GM19452 (cell line): ENCODE measurements at regions not wholly inside any gene's neighbourhood (a gene's known extent, or its start where the extent isn't known, plus 50 kb on each side); places are given as distances from the start of the nearest gene placed in this dataset.
A peak's percentile ranks its signal among the peaks of the same experiment; 100 is the strongest.
"Not testable (repeated sequence)": the region's sequence is repeated elsewhere in the genome, so short reads cannot be mapped to it uniquely, and the experiment has no call there.

Experiments used
- ATAC-seq: cut with Tn5 transposase; IDR thresholded peaks from one replicate; pipeline ENCODE4 v1.9.1; 2021; ENCODE audit not compliant: unreplicated experiment

DNA sequence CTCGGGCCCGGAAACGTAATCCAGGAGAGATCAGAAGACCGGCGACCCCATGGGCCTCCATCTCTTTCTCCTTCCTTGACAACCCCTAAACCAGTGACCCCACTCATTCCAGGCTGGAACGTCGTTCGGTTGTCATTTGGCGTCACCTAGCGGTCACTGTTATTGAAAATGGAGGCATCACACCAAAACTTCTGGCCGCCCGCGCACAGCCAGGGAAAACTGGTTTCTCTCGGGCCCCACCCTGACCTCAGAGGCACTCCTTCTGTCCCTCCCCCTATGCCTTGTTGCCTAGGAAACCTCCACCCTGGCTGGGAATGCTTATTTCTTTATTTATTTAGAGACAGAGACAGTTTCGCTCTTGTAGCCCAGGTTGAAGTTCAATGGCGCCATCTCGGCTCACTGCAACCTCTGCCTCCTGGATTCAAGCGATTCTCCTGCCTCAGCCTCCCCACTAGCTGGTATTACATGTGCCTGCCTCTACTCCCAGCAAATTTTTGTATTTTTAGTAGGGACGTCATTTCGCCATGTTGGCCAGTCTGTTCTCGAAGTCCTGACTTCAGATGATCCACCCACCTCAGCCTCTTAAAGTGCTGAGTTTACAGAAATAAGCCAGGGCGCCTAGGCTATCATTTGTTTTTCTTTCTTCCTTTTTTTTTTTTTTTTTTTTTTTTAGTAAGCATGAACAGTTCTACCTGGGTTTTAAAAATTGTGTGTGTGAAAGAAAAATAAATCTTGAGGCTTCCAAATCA, 2144.1 kb upstream of the TPTE start:
- ATAC-seq, result peak; percentile 50

DNA sequence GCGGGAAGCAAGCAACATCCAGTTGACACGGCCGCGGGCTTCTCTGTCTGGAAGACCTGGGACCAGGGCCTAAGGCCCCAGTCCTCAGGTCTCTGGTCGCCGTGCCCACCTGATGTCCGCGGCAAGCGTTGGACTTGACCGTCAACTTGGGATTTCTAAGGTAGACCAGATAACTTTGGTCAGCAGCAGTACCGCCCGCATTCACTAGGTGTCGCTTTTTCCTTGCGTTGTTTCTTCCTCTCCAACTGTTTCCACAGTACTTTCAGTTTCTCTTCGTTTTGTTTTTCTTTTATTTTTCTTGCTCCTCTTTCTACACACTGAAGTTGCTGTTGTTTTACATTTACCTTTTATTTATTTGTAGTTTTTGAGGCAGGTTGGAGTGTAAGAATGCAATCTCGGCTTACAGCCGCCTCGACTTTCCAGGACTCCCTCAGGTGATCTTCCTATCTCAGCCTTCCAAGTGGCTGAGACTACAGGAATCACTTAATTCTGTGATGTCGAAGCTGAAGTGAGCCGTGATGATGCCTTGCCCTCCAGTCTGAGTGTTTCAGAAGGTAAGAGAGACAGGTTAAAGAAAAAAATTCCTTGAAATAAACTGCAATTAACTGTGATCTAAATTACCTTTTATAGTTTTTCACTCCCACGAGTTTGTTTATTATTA, 2140.8 kb upstream of the TPTE start:
- ATAC-seq, result peak; percentile 59

DNA sequence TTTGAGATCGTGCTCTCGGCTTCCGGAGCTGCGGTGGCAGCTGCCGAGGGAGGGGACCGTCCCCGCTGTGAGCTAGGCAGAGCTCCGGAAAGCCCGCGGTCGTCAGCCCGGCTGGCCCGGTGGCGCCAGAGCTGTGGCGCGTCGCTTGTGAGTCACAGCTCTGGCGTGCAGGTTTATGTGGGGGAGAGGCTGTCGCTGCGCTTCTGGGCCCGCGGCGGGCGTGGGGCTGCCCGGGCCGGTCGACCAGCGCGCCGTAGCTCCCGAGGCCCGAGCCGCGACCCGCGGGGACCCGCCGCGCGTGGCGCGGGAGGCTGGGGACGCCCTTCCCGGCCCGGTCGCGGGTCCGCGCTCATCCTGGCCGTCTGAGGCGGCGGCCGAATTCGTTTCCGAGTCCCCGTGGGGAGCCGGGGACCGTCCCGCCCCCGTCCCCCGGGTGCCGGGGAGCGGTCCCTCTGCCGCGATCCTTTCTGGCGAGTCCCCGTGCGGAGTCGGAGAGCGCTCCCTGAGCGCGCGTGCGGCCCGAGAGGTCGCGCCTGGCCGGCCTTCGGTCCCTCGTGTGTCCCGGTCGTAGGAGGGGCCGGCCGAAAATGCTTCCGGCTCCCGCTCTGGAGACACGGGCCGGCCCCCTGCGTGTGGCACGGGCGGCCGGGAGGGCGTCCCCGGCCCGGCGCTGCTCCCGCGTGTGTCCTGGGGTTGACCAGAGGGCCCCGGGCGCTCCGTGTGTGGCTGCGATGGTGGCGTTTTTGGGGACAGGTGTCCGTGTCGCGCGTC, 2133.0 kb upstream of the TPTE start:
- not testable (repeated sequence) for ATAC-seq

DNA sequence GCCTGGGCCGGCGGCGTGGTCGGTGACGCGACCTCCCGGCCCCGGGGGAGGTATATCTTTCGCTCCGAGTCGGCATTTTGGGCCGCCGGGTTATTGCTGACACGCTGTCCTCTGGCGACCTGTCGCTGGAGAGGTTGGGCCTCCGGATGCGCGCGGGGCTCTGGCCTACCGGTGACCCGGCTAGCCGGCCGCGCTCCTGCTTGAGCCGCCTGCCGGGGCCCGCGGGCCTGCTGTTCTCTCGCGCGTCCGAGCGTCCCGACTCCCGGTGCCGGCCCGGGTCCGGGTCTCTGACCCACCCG, 2132.5 kb upstream of the TPTE start:
- not testable (repeated sequence) for ATAC-seq

DNA sequence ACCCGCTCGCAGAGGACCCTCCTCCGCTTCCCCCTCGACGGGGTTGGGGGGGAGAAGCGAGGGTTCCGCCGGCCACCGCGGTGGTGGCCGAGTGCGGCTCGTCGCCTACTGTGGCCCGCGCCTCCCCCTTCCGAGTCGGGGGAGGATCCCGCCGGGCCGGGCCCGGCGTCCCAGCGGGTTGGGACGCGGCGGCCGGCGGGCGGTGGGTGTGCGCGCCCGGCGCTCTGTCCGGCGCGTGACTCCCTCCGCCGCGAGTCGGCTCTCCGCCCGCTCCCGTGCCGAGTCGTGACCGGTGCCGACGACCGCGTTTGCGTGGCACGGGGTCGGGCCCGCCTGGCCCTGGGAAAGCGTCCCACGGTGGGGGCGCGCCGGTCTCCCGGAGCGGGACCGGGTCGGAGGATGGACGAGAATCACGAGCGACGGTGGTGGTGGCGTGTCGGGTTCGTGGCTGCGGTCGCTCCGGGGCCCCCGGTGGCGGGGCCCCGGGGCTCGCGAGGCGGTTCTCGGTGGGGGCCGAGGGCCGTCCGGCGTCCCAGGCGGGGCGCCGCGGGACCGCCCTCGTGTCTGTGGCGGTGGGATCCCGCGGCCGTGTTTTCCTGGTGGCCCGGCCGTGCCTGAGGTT, 2130.7 kb upstream of the TPTE start:
- ATAC-seq, result not testable (repeated sequence)

DNA sequence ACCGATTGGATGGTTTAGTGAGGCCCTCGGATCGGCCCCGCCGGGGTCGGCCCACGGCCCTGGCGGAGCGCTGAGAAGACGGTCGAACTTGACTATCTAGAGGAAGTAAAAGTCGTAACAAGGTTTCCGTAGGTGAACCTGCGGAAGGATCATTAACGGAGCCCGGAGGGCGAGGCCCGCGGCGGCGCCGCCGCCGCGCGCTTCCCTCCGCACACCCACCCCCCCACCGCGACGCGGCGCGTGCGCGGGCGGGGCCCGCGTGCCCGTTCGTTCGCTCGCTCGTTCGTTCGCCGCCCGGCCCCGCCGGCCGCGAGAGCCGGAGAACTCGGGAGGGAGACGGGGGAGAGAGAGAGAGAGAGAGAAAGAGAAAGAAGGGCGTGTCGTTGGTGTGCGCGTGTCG, 2127.0 kb upstream of the TPTE start:
- not testable (repeated sequence) for ATAC-seq

DNA sequence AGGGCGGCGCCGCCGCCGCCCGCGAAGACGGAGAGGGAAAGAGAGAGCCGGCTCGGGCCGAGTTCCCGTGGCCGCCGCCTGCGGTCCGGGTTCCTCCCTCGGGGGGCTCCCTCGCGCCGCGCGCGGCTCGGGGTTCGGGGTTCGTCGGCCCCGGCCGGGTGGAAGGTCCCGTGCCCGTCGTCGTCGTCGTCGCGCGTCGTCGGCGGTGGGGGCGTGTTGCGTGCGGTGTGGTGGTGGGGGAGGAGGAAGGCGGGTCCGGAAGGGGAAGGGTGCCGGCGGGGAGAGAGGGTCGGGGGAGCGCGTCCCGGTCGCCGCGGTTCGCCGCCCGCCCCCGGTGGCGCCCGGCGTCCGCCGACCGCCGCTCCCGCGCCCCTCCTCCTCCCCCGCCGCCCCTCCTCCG, 2125.4 kb upstream of the TPTE start:
- ATAC-seq, result not testable (repeated sequence)

DNA sequence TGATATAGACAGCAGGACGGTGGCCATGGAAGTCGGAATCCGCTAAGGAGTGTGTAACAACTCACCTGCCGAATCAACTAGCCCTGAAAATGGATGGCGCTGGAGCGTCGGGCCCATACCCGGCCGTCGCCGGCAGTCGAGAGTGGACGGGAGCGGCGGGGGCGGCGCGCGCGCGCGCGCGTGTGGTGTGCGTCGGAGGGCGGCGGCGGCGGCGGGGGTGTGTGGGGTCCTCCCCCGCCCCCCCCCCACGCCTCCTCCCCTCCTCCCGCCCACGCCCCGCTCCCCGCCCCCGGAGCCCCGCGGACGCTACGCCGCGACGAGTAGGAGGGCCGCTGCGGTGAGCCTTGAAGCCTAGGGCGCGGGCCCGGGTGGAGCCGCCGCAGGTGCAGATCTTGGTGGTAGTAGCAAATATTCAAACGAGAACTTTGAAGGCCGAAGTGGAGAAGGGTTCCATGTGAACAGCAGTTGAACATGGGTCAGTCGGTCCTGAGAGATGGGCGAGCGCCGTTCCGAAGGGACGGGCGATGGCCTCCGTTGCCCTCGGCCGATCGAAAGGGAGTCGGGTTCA, 2122.4 kb upstream of the TPTE start:
- not testable (repeated sequence) for ATAC-seq

DNA sequence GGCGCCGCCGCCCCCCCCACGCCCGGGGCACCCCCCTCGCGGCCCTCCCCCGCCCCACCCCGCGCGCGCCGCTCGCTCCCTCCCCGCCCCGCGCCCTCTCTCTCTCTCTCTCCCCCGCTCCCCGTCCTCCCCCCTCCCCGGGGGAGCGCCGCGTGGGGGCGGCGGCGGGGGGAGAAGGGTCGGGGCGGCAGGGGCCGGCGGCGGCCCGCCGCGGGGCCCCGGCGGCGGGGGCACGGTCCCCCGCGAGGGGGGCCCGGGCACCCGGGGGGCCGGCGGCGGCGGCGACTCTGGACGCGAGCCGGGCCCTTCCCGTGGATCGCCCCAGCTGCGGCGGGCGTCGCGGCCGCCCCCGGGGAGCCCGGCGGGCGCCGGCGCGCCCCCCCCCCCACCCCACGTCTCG, 2121.5 kb upstream of the TPTE start:
- not testable (repeated sequence) for ATAC-seq

DNA sequence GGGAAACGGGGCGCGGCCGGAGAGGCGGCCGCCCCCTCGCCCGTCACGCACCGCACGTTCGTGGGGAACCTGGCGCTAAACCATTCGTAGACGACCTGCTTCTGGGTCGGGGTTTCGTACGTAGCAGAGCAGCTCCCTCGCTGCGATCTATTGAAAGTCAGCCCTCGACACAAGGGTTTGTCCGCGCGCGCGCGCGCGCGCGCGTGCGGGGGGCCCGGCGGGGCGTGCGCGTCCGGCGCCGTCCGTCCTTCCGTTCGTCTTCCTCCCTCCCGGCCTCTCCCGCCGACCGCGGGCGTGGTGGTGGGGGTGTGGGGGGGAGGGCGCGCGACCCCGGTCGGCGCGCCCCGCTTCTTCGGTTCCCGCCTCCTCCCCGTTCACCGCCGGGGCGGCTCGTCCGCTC, 2119.6 kb upstream of the TPTE start:
- not testable (repeated sequence) for ATAC-seq

DNA sequence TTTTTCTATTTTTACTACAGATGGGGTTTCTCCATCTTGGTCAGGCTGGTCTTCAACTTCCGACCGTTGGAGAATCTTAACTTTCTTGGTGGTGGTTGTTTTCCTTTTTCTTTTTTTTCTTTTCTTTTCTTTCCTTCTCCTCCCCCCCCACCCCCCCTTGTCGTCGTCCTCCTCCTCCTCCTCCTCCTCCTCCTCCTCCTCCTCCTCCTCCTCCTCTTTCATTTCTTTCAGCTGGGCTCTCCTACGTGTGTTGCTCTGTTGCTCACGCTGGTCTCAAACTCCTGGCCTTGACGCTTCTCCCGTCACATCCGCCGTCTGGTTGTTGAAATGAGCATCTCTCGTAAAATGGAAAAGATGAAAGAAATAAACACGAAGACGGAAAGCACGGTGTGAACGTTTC, 2115.1 kb upstream of the TPTE start:
- not testable (repeated sequence) for ATAC-seq

DNA sequence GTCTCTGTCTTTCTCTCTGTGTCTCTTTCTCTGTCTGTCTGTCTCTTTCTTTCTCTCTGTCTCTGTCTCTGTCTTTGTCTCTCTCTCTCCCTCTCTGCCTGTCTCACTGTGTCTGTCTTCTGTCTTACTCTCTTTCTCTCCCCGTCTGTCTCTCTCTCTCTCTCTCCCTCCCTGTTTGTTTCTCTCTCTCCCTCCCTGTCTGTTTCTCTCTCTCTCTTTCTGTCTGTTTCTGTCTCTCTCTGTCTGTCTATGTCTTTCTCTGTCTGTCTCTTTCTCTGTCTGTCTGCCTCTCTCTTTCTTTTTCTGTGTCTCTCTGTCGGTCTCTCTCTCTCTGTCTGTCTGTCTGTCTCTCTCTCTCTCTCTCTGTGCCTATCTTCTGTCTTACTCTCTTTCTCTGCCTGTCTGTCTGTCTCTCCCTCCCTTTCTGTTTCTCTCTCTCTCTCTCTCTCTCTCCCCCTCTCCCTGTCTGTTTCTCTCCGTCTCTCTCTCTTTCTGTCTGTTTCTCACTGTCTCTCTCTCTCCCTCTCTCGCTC, 2110.2 kb upstream of the TPTE start:
- not testable (repeated sequence) for ATAC-seq

DNA sequence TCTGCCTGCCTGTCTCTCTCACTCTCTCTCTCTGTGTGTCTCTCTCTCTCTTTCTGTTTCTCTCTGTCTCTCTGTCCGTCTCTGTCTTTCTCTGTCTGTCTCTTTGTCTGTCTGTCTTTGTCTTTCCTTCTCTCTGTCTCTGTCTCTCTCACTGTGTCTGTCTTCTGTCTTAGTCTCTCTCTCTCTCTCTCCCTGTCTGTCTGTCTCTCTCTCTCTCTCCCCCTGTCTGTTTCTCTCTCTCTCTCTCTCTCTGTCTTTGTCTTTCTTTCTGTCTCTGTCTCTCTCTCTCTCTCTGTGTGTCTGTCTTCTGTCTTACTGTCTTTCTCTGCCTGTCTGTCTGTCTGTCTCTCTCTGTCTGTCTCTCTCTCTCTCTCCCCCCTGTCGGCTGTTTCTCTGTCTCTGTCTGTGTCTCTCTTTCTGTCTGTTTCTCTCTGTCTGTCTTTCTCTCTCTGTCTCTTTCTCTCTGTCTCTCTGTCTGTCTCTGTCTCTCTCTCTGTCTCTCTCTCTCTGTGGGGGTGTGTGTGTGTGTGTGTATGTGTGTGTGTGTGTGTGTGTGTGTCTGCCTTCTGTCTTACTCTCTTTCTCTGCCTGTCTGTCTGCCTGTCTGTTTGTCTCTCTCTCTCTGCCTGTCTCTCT, 2101.3 kb upstream of the TPTE start:
- peak; percentile 75 for ATAC-seq

DNA sequence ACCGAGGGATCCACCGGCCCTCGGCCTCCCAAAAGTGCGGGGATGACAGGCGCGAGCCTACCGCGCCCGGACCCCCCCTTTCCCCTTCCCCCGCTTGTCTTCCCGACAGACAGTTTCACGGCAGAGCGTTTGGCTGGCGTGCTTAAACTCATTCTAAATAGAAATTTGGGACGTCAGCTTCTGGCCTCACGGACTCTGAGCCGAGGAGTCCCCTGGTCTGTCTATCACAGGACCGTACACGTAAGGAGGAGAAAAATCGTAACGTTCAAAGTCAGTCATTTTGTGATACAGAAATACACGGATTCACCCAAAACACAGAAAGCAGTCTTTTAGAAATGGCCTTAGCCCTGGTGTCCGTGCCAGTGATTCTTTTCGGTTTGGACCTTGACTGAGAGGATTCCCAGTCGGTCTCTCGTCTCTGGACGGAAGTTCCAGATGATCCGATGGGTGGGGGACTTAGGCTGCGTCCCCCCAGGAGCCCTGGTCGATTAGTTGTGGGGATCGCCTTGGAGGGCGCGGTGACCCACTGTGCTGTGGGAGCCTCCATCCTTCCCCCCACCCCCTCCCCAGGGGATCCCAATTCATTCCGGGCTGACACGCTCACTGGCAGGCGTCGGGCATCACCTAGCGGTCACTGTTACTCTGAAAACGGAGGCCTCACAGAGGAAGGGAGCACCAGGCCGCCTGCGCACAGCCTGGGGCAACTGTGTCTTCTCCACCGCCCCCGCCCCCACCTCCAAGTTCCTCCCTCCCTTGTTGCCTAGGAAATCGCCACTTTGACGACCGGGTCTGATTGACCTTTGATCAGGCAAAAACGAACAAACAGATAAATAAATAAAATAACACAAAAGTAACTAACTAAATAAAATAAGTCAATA, 2093.4 kb upstream of the TPTE start:
- ATAC-seq, result peak; percentile 39

DNA sequence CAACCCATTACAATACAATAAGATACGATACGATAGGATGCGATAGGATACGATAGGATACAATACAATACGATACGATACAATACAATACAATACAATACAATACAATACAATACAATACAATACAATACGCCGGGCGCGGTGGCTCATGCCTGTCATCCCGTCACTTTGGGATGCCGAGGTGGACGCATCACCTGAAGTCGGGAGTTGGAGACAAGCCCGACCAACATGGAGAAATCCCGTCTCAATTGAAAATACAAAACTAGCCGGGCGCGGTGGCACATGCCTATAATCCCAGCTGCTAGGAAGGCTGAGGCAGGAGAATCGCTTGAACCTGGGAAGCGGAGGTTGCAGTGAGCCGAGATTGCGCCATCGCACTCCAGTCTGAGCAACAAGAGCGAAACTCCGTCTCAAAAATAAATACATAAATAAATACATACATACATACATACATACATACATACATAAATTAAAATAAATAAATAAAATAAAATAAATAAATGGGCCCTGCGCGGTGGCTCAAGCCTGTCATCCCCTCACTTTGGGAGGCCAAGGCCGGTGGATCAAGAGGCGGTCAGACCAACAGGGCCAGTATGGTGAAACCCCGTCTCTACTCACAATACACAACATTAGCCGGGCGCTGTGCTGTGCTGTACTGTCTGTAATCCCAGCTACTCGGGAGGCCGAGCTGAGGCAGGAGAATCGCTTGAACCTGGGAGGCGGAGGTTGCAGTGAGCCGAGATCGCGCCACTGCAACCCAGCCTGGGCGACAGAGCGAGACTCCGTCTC, 2092.5 kb upstream of the TPTE start:
- peak; percentile 68 for ATAC-seq

DNA sequence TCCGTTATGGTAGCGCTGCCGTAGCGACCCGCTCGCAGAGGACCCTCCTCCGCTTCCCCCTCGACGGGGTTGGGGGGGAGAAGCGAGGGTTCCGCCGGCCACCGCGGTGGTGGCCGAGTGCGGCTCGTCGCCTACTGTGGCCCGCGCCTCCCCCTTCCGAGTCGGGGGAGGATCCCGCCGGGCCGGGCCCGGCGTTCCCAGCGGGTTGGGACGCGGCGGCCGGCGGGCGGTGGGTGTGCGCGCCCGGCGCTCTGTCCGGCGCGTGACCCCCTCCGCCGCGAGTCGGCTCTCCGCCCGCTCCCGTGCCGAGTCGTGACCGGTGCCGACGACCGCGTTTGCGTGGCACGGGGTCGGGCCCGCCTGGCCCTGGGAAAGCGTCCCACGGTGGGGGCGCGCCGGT, 2086.7 kb upstream of the TPTE start:
- not testable (repeated sequence) for ATAC-seq

DNA sequence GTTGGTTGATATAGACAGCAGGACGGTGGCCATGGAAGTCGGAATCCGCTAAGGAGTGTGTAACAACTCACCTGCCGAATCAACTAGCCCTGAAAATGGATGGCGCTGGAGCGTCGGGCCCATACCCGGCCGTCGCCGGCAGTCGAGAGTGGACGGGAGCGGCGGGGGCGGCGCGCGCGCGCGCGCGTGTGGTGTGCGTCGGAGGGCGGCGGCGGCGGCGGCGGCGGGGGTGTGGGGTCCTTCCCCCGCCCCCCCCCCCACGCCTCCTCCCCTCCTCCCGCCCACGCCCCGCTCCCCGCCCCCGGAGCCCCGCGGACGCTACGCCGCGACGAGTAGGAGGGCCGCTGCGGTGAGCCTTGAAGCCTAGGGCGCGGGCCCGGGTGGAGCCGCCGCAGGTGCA, 2078.3 kb upstream of the TPTE start:
- ATAC-seq, result not testable (repeated sequence)

DNA sequence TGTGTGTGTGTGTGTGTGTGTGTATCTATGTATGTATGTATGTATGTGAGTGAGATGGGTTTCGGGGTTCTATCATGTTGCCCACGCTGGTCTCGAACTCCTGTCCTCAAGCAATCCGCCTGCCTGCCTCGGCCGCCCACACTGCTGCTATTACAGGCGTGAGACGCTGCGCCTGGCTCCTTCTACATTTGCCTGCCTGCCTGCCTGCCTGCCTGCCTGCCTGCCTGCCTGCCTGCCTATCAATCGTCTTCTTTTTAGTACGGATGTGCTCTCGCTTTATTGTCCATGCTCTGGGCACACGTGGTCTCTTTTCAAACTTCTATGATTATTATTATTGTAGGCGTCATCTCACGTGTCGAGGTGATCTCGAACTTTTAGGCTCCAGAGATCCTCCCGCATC, 2071.6 kb upstream of the TPTE start:
- not testable (repeated sequence) for ATAC-seq
